Left lung (tissue), 4 donors: ENCODE measurements at regions not wholly inside any gene's neighbourhood (a gene's known extent, or its start where the extent isn't known, plus 50 kb on each side); places are given as distances from the start of the nearest gene placed in this dataset.

ENCODE experiments used
- ATAC-seq: fragments of 200-7000 bp; cut with Tn5 transposase; one replicate; pipeline ENCODE4 v1.9.1; 2020; ENCODE audit warnings: moderate library complexity
- DNase-seq, 4 donors: peaks; one replicate each; pipeline ENCODE4 v3.0.0-alpha.2; 2013 to 2020
- H3K27ac ChIP-seq, 2 donors: fragments of 200-600 bp; sonication (generic) in 1 of 2; one replicate each; pipeline versions ENCODE4 v1.5.0 to v1.8.0; 2020 to 2021
- H3K27me3 ChIP-seq, 2 donors: fragments of 200-600 bp; sonication (generic) in 1 of 2; one replicate each; pipeline versions ENCODE4 v1.5.0 to v1.8.0; 2020 to 2021
- H3K36me3 ChIP-seq, 2 donors: fragments of 200-600 bp; sonication (generic) in 1 of 2; one replicate each; pipeline versions ENCODE4 v1.5.0 to v1.8.0; 2020 to 2021
- H3K4me1 ChIP-seq, 2 donors: fragments of 200-600 bp; one replicate each; pipeline ENCODE4 v1.8.0; 2021
- H3K4me3 ChIP-seq, 2 donors: fragments of 200-600 bp; sonication (generic) in 1 of 2; one replicate each; pipeline versions ENCODE4 v1.5.0 to v1.8.0; 2020 to 2021; ENCODE audit warnings: mild to moderate bottlenecking in 1 of 2
- H3K9me3 ChIP-seq, 2 donors: fragments of 200-600 bp; sonication (generic) in 1 of 2; one replicate each; pipeline versions ENCODE4 v1.5.0 to v1.8.0; 2020 to 2021
- intact Hi-C, 2 donors: fragments of 100-400 bp; cut with DNase I; formaldehyde crosslinking; loops; one replicate each; pipeline versions ENCODE4 v1.11.2 to v1.14.2; 2022
- TF ChIP-seq, protein P1 (sequence below), 2 donors: fragments of 200-600 bp; sonication (generic) in 1 of 2; IDR thresholded peaks; one replicate each; pipeline versions ENCODE4 v1.5.0 to v1.8.0; 2021; ENCODE audit warnings: antibody characterized with exemption in 2 of 2
- donor health status: DM: no; HTN: yes; CAD: no.
- donor health status: DM: no; HTN: no; CAD: no.

DNA sequence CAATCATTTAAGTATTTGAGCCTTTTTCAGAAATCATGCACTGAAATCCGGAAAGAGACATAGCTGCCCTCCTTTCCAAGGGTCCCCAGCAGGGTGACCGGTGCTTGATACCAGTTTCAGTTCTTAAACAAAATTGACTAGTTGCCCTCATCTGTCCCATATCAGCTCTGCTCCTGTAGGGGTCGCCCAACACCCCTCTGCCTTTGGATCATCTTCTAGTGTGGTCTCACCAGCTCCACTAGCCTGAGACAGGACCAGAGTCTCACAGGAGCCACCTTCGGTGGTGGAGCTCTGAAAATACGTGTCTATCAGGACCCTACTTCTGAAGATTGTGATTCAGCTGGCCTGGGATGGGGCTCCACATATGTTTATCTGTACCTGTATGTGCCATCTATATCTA is 428.2 kb downstream of the ENC1 start:
- H3K27me3 ChIP-seq = no peaks in the 10 kb centered on the region
- H3K27ac ChIP-seq = no peak overlapping the region
- DNase-seq (no peak), ATAC-seq (no peak)
- intact Hi-C loops = no loop called here
- H3K9me3 ChIP-seq = no peaks in the 10 kb centered on the region
- TF ChIP-seq, protein P1, sequence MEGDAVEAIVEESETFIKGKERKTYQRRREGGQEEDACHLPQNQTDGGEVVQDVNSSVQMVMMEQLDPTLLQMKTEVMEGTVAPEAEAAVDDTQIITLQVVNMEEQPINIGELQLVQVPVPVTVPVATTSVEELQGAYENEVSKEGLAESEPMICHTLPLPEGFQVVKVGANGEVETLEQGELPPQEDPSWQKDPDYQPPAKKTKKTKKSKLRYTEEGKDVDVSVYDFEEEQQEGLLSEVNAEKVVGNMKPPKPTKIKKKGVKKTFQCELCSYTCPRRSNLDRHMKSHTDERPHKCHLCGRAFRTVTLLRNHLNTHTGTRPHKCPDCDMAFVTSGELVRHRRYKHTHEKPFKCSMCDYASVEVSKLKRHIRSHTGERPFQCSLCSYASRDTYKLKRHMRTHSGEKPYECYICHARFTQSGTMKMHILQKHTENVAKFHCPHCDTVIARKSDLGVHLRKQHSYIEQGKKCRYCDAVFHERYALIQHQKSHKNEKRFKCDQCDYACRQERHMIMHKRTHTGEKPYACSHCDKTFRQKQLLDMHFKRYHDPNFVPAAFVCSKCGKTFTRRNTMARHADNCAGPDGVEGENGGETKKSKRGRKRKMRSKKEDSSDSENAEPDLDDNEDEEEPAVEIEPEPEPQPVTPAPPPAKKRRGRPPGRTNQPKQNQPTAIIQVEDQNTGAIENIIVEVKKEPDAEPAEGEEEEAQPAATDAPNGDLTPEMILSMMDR (IDR thresholded peaks at IDR 0.05) = no peak
- no peak overlapping the region for H3K4me3 ChIP-seq
- no peaks in the 10 kb centered on the region for H3K4me1 ChIP-seq
- no peaks in the 10 kb centered on the region for H3K36me3 ChIP-seq

DNA sequence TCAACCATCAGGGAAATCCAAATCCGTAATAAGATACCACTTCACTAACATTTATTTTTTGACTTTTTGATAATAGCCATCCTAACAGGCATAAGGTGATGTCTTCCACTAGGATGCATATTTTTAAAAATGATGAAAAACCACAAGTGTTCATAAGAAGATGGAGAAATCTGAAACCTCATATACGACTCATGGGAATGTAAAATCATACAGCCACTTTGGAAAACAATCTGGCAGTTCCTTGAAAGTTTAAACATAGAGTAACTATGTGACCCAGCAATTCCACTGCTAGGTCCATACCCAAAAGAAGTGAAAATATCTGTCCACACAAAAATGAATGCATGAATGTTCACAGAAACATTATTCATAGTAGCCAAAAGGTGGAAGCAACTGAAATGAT is 431.0 kb downstream of the ENC1 start:
- H3K4me3 ChIP-seq = no peak overlapping the region
- H3K27me3 ChIP-seq = no peaks in the 10 kb centered on the region
- TF ChIP-seq, protein P1 (IDR thresholded peaks at IDR 0.05) = no peak
- no peaks in the 10 kb centered on the region for H3K36me3 ChIP-seq
- no peak for DNase-seq
- H3K27ac ChIP-seq = no peak overlapping the region
- ATAC-seq = no peak
- no peaks in the 10 kb centered on the region for H3K9me3 ChIP-seq
- peaks cover 0 to 5% of the 10 kb centered on the region in 2 donors for H3K4me1 ChIP-seq
- intact Hi-C loops = no loop called here

DNA sequence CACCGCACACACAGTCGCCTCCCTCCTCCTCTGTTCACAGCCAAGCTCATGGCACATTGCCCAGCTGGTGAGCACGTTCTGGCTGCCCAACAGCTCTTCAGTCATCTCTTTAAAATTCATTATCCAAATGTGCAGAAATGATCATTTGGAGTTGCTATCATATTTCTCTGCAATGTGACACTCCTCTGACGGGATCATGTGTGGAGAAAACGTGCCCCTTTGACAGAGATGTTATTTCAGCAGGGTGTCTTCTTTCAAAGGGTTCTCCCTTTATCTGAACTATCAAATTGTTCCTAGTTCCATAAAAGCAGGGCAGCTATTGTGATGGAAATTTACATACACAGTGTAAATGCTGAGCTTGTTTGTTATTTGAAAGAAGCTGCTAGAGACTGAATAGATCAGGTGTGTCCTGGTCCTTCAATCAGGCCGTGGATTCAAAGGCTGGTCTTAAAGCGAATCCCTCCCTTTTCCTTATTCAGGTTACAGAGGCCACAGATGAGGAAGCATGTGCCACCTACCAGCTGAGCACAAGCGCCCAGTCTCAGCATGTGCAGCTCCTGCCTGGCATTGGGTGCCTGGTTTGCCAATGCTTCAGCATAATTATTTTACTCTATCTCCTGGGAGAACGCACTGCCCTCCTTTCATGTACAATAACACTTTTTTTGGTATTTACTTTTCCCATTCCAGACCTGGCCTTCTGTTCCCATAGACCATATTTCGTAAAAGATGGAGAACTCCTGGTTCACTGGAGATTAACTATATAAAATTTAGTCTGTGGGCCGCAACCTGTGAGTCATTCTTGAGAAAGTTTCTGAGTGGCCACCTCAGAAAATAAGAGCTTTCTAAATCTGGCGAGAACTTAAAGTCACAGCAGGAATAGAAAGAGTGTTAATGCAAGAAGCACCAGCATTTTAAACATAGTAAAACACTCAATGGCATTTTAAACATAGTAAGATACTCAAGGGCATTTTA is 433.7 kb downstream of the ENC1 start:
- TF ChIP-seq, protein P1 (IDR thresholded peaks at IDR 0.05) = no peak
- Histone ChIP-seq H3K4me1 (peaks cover 0 to 5% of the 10 kb centered on the region in 2 donors), H3K27ac (no peak overlapping the region), H3K4me3 (no peak overlapping the region), H3K27me3 (no peaks in the 10 kb centered on the region), H3K9me3 (no peaks in the 10 kb centered on the region), H3K36me3 (no peaks in the 10 kb centered on the region)
- peak; percentile 89 for ATAC-seq
- DNase-seq = peak in 2 of 4 donors; percentile 70 to 74
- intact Hi-C loops = no loop called here

DNA sequence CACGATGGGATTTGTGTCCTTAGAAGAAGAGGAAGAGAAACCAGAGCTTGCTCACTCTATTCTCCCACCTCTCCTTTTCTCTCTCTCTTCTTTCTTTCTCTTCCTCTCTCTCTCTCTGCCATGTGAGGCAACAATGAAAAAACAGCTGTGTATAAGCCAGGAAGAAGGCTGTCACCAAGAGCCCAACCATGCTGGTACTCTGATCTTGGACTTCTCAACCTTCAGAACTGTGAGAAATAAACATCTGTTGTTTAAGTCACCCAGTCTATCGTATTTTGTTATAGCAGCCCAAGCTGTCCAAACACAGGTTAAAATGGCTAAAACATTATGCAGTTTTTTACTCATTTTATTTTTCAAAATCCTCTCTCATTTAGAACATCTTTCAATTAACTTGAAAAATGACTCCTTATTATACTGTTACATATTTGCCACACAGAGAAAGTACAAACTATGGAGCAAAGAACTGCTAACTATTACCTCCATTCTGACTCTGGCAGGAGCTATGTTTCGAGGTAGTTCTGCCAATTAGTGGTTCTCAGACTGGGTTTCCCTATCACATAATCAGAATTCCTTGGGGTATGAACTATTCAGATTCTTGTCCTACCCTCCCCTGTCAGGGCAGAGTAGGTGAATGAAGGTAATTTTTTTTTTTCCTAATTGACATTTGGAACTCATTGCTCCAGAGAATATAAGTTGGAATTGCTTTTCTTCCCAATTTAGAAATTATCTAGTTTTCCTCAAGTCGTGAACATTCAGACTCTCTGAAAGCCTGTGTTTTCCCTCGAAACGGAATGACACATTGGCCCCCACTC is 434.6 kb downstream of the ENC1 start:
- DNase-seq = no peak
- Histone ChIP-seq H3K9me3 (no peaks in the 10 kb centered on the region), H3K4me3 (no peak overlapping the region), H3K27ac (no peak overlapping the region), H3K27me3 (no peaks in the 10 kb centered on the region), H3K36me3 (no peaks in the 10 kb centered on the region), H3K4me1 (peaks cover 0 to 5% of the 10 kb centered on the region in 2 donors)
- ATAC-seq = peak; percentile 7
- intact Hi-C loops = no loop called here
- TF ChIP-seq, protein P1 (IDR thresholded peaks at IDR 0.05) = no peak
